Esophagus squamous epithelium (tissue), 4 donors: ENCODE measurements at regions not wholly inside any gene's neighbourhood (a gene's known extent, or its start where the extent isn't known, plus 50 kb on each side); places are given as distances from the start of the nearest gene placed in this dataset.

Experiments used
- POLR2A ChIP-seq, 4 donors: fragments of 450-650 bp; IDR thresholded peaks; one replicate each; pipeline ENCODE4 v1.6.1; 2017; ENCODE audit warnings: antibody characterized with exemption in 4 of 4, mild to moderate bottlenecking in 4 of 4, moderate library complexity in 3 of 4
- TF ChIP-seq, protein P1 (sequence below), 6 experiments: fragments of 450-650 bp in 4 of 6; fragments of 200-600 bp in 2 of 6; sonication (generic) in 2 of 6; IDR thresholded peaks; one replicate each; pipeline ENCODE4 v1.5.1; 2016 to 2019; ENCODE audit warnings: antibody characterized with exemption in 6 of 6, mild to moderate bottlenecking in 4 of 6, moderate library complexity in 4 of 6

DNA sequence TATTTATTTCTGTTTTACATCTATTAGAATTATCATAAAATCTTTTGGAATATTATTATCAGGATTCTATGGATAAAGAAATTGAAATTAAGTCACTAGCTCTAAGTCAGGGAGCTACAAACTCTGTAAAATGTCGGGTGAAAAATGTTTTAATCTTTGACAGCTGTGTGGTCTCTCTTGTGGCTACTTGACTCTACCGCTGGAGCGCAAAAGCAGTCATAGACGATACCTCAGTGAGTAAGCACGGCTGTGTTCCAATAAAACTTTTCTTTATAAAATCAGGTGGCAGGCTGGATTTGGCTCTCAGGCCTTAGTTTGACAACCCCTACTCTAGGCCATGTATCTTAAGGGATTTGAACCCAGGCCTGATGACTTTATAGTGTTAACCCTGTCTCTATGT lies 88.5 kb upstream of the PFN2 start:
- TF ChIP-seq, protein P1, sequence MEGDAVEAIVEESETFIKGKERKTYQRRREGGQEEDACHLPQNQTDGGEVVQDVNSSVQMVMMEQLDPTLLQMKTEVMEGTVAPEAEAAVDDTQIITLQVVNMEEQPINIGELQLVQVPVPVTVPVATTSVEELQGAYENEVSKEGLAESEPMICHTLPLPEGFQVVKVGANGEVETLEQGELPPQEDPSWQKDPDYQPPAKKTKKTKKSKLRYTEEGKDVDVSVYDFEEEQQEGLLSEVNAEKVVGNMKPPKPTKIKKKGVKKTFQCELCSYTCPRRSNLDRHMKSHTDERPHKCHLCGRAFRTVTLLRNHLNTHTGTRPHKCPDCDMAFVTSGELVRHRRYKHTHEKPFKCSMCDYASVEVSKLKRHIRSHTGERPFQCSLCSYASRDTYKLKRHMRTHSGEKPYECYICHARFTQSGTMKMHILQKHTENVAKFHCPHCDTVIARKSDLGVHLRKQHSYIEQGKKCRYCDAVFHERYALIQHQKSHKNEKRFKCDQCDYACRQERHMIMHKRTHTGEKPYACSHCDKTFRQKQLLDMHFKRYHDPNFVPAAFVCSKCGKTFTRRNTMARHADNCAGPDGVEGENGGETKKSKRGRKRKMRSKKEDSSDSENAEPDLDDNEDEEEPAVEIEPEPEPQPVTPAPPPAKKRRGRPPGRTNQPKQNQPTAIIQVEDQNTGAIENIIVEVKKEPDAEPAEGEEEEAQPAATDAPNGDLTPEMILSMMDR (IDR thresholded peaks at IDR 0.05) = no peak
- TF ChIP-seq POLR2A (IDR thresholded peaks at IDR 0.05) = no peak
